Middle frontal gyrus (tissue), 1 donor: ENCODE measurements at regions not wholly inside any gene's neighbourhood (a gene's known extent, or its start where the extent isn't known, plus 50 kb on each side); places are given as distances from the start of the nearest gene placed in this dataset.

ENCODE experiments used
- DNase-seq: peaks from one replicate; pipeline ENCODE4 v3.0.0-alpha.2; 2015; ENCODE audit warnings: low spot score; ENCODE audit errors: extremely low spot score

DNA sequence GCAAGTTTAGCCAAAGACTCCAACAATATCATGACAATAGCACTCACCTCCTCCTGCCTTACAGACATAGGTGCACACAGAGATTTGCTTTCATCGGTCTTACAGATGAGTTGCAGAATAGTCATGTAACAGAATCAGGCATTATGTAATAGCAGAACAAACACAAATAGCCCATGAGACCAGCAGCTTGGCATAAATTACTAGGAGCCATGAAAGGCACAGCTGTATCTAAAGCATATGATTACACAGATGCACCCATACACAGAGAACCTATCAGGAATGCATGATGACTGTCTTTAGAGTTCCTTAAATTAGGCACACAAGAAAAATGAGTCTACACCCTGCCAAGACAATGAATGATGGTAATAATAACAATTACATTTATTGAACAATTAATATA is 342.0 kb upstream of the XYLT1 start:
- no peak for DNase-seq

GRCh38 chr16:17804857-17805256 is 334.1 kb upstream of the XYLT1 start:
- no peak for DNase-seq

DNA sequence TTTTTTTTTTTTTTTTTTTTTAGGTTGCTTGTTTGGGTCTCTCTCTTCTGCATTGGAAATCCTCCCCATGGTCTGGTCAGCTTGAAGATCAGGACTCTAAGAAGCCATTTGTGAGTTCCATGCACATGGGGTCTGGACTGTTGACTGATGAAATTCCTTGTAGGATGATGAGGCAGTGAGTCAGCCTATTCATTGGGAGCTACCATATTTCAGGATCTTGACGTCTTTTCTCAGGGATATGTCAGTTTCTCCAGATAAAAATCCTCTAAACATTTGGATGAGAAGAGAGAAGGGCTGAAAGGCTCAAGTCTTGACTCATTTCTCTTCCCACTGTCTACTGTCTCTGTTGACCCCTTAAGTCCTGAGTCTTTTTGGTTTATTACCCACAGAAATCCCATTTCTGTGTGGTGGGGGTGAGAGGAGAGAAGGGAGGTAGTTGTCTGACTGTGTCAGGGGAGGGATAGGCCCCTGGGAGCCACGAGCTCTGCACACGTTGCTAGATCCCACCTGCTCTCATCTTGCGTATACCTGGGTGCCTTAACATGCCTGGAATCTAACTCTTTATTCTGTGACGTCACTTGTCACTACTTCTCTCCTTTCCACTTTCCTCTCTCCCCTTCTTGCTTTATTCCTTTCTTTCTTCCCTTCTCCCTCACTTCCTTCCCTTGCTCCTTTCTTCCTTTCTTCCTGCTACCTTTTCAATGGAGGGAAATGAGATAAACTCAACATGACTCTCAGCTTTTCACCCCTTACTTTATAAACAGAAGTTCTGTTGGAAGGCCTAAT is 333.1 kb upstream of the XYLT1 start:
- DNase-seq = no peak

DNA sequence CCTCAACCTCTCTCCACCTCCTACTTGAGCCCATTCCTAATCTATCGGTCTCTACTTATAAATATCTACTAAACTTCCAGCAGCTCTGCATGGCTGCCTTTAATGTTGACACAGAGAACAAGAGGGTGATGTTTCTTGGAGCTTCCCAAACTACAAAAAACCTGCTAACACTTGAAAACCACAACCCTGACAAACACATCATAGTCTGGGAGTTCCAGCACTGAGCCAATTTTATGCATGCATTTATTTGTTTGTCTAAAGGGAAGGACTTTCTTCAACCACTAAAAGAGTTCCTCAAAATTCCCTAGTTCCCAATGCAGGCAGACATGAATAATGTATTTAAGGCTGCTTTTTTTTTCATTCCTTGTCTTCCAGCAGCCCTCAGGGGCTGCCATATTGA is 331.8 kb upstream of the XYLT1 start:
- no peak for DNase-seq

DNA sequence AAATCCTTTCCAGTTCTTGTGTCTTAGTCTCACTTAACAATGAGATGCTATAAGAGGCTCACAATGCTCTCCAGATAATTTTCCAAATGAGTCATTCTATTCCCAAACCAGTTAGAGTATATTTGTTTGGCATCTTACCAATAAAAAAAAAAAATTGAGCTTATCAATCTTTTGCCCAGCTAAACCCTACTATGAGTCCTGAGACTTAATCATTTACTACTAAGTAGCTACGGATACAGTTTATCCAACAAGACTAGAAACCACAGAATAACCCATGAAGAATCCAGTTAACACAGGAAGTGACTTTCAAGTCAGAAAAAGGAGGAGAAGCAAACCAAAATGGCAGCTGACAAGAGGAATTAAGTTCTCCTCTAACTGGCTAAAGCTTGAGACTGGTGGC is 330.3 kb upstream of the XYLT1 start:
- DNase-seq = no peak

GRCh38 chr16:17798716-17799115 is 328.0 kb upstream of the XYLT1 start:
- peak; percentile 52 for DNase-seq

- DNase-seq = no peak
Observed at GRCh38 chr16:17793354-17793753, 322.6 kb upstream of the XYLT1 start.

DNA sequence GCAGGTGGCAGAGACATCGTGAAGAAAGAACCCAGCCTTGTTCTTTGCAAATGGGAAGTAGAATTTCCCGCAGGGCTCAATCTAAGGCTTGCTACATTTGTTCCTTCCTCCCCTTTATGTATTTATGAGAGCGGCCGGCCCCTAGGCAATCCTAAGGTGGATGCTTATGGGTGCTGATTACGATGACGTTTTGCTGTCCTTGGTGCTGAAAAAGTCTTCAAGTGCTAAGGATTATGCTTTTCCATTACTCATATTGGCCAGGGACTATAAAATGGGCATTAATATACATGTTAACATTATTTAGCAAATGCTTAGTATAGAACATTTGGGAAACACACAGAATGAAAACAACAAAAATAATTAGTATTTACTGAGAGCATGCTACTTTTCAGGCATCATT is 313.3 kb upstream of the XYLT1 start:
- DNase-seq = no peak

- no peak for DNase-seq
Observed at GRCh38 chr16:17780181-17780580, 309.4 kb upstream of the XYLT1 start.

DNA sequence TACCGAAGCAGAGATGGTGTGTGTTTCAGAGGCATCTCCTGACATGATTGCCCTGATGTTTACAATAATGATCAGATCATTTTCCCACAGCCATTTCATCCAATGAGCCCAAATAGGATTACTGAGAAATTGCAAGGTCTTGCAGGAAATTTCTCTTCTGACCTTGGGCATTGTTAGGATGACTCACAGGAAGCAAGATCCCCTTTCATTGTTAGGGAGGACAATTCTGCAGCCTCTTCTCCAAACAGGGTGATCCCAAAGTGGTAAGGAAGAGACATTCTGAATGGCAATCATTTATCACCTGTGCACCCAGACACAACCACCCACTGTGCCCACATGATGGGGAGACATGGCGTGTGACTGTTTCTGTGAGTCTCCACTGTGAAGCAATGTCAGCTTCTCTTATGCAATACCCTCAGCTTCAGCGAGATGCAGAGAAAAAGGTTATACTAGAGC is 306.7 kb upstream of the XYLT1 start:
- no peak for DNase-seq

- no peak for DNase-seq
Observed at GRCh38 chr16:17776888-17777287, 306.1 kb upstream of the XYLT1 start.

- no peak for DNase-seq
Observed at GRCh38 chr16:17776465-17776864, 305.7 kb upstream of the XYLT1 start.

GRCh38 chr16:17775061-17775460 is 304.3 kb upstream of the XYLT1 start:
- DNase-seq = no peak

GRCh38 chr16:17773698-17774101 is 302.9 kb upstream of the XYLT1 start:
- DNase-seq = no peak

- no peak for DNase-seq
Observed at GRCh38 chr16:17770104-17770503, 299.3 kb upstream of the XYLT1 start.

GRCh38 chr16:17769065-17769464 is 298.3 kb upstream of the XYLT1 start:
- DNase-seq = no peak

DNA sequence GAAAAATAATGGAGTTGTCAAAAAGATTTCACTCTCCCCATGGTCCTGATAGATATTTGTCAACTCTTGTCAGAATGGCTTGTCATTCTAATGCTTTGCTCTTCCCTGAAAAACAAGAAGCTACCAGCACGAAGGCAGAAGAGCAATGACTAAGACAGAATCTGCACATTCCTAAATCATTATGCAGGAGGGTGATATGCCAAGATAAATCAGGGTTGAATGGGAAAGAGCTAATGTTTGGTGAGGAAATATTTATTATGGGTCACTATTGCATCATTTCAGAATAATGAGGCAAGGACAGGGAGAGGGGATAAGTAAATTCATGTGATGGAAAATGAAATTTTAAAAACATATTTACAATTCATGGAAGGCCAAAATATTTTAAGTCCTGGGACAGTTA is 297.5 kb upstream of the XYLT1 start:
- DNase-seq = no peak

DNA sequence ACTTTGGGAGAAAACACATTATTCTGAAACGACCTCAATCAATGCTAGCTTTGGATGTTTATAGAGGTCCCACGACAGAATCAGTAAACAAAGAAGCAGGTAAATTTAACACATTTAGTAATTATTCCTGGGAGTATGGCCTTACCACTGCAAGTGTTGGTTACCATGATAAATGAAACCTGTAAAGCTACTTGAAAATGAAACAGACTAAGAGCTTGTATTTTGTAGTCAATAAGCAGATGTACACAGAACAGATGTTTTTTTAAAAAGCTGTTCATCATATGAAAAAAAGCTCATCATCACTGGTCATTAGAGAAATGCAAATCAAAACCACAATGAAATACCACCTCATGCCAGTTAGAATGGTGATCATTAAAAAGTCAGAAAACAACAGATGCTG is 295.3 kb upstream of the XYLT1 start:
- no peak for DNase-seq

GRCh38 chr16:17759451-17760390 is 289.0 kb upstream of the XYLT1 start:
- DNase-seq = peak; percentile 31

GRCh38 chr16:17757808-17758207 is 287.0 kb upstream of the XYLT1 start:
- no peak for DNase-seq

DNA sequence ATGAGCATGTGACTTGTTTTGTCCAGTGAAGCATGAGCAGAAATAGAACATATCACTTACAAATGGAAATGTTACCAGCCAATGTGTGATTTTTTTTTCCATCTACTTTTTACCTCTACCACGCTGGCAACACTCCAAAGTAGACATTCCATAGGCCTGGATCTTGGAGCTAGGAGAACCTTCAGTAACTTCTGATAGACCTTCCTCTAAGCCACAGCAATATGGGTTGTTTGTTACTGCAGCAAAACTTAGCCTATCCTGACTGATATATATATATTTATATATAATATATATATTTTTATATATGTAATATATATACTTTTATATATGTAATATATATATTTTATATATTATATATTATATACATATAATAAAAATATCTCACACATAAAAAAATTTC is 284.4 kb upstream of the XYLT1 start:
- DNase-seq = no peak

DNA sequence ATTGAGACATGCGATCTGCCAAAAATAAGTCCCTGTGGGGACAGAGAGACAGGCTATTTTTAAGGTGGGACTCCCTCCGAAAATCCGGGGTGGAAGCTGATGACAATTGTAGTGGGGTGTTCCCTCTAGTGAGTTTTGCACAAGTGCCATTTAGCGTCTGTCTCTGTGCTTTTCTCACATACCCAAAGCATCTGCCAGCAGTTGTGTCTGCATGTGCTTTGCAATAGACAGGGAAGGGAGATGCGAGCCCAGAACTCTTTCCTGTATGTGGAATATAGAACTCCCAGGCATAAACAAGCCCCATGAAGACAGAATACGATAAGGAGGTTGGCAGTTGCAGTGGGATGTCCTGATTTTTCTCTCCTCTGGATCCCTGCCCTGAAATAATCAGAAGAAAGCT is 282.7 kb upstream of the XYLT1 start:
- no peak for DNase-seq
